Brain microvascular endothelial cell (primary cell): ENCODE measurements at regions not wholly inside any gene's neighbourhood (a gene's known extent, or its start where the extent isn't known, plus 50 kb on each side); places are given as distances from the start of the nearest gene placed in this dataset.

Experiments used
- DNase-seq: peaks from one replicate; pipeline ENCODE4 v3.0.0-alpha.2; 2020
- H3K27ac ChIP-seq: fragments of 250-450 bp; sonication (Bioruptor Pico); 2 replicates; pipeline ENCODE4 v1.5.1; 2020; ENCODE audit warnings: mild to moderate bottlenecking, moderate library complexity
- H3K27me3 ChIP-seq: fragments of 250-450 bp; sonication (Bioruptor Pico); replicated peaks from 2 replicates; pipeline ENCODE4 v1.5.1; 2020; ENCODE audit warnings: mild to moderate bottlenecking
- H3K36me3 ChIP-seq: fragments of 250-450 bp; sonication (Bioruptor Pico); replicated peaks from 2 replicates; pipeline ENCODE4 v1.5.1; 2020; ENCODE audit warnings: mild to moderate bottlenecking
- H3K4me3 ChIP-seq: 2 replicates; pipeline ENCODE4 v1.5.1; 2011; ENCODE audit warnings: low read depth, mild to moderate bottlenecking, control low read depth, low read length, moderate library complexity
- CTCF ChIP-seq: IDR thresholded peaks from 2 replicates; pipeline ENCODE4 v1.5.1; 2011; ENCODE audit warnings: low read depth, mild to moderate bottlenecking, moderate library complexity, low read length, control low read depth, inconsistent platforms; ENCODE audit errors: missing control alignments
- in situ Hi-C: cut with HindIII; loops from 2 replicates; pipeline ENCODE4 v1.10.0; 2017; ENCODE audit warnings: low sequenced_read_pairs, low pct_ligation_motif_present

- no peaks in the 10 kb centered on the region for H3K36me3 ChIP-seq
- H3K27me3 ChIP-seq = no peaks in the 10 kb centered on the region
- in situ Hi-C loops = no loop called here
- H3K4me3 ChIP-seq = no peak overlapping the region
- no peak for TF ChIP-seq CTCF
- DNase-seq = no peak
- H3K27ac ChIP-seq = no peak overlapping the region
These were observed 185.3 kb upstream of the PLPP4 start for GRCh38 chr10:120271696-120272095.

GRCh38 chr10:120272350-120272749 lies 184.7 kb upstream of the PLPP4 start:
- Histone ChIP-seq H3K27me3 (no peaks in the 10 kb centered on the region), H3K4me3 (no peak overlapping the region), H3K36me3 (no peaks in the 10 kb centered on the region), H3K27ac (no peak overlapping the region)
- TF ChIP-seq CTCF = no peak
- no peak for DNase-seq
- in situ Hi-C loops = no loop called here

- in situ Hi-C loops = no loop called here
- Histone ChIP-seq H3K4me3 (no peak overlapping the region), H3K27ac (no peak overlapping the region), H3K36me3 (no peaks in the 10 kb centered on the region), H3K27me3 (no peaks in the 10 kb centered on the region)
- TF ChIP-seq CTCF = no peak
- DNase-seq = no peak
These were observed 179.0 kb upstream of the PLPP4 start for GRCh38 chr10:120278069-120278468.

- in situ Hi-C loops = no loop called here
- DNase-seq = no peak
- Histone ChIP-seq H3K36me3 (no peaks in the 10 kb centered on the region), H3K27ac (no peak overlapping the region), H3K27me3 (no peaks in the 10 kb centered on the region), H3K4me3 (no peak overlapping the region)
- no peak for TF ChIP-seq CTCF
These were observed 177.8 kb upstream of the PLPP4 start for GRCh38 chr10:120279196-120279595.

- Histone ChIP-seq H3K36me3 (no peaks in the 10 kb centered on the region), H3K27me3 (no peaks in the 10 kb centered on the region), H3K4me3 (no peak overlapping the region), H3K27ac (no peak overlapping the region)
- no peak for DNase-seq
- no peak for TF ChIP-seq CTCF
- in situ Hi-C loops = no loop called here
These were observed 174.6 kb upstream of the PLPP4 start for GRCh38 chr10:120282421-120282820.

- in situ Hi-C loops = no loop called here
- no peak for DNase-seq
- H3K27ac ChIP-seq = no peak overlapping the region
- no peaks in the 10 kb centered on the region for H3K27me3 ChIP-seq
- H3K4me3 ChIP-seq = no peak overlapping the region
- TF ChIP-seq CTCF = no peak
- no peaks in the 10 kb centered on the region for H3K36me3 ChIP-seq
These were observed 174.1 kb upstream of the PLPP4 start for GRCh38 chr10:120282846-120283492.
